ENCODE measurements at regions not wholly inside any gene's neighbourhood (a gene's known extent, or its start where the extent isn't known, plus 50 kb on each side); places are given as distances from the start of the nearest gene placed in this dataset.

- ATAC-seq: no peak
- no peaks in the 10 kb centered on the region for H3K36me3 ChIP-seq
- no peaks in the 10 kb centered on the region for H3K9me3 ChIP-seq
- no peak for DNase-seq
- H3K27ac ChIP-seq: no peak overlapping the region
- intact Hi-C loops (cut with DNase I): no loop called here
- H3K27me3 ChIP-seq: no peaks in the 10 kb centered on the region
- WGBS, 4 donors: 84 to 91% (median 88%) methylated on average over 3 of the region's 3 CpGs
- H3K4me3 ChIP-seq: no peak overlapping the region
- TF ChIP-seq CTCF (IDR thresholded peaks at IDR 0.05) (no peak), POLR2A (IDR thresholded peaks at IDR 0.05) (no peak)
- no peaks in the 10 kb centered on the region for H3K4me1 ChIP-seq
These were observed 644.4 kb downstream of the ADGRL2 start for GRCh38 chr1:82445132-82445531.

GRCh38 chr1:82441402-82441801 is 640.7 kb downstream of the ADGRL2 start:
- intact Hi-C loops (cut with DNase I): no loop called here
- H3K4me3 ChIP-seq: no peak overlapping the region
- WGBS, 4 donors: 81 to 85% (median 84%) methylated on average over 4 of the region's 4 CpGs
- H3K36me3 ChIP-seq: no peaks in the 10 kb centered on the region
- H3K27me3 ChIP-seq: no peaks in the 10 kb centered on the region
- ATAC-seq: no peak
- H3K9me3 ChIP-seq: no peaks in the 10 kb centered on the region
- no peak for TF ChIP-seq CTCF (IDR thresholded peaks at IDR 0.05)
- TF ChIP-seq POLR2A (IDR thresholded peaks at IDR 0.05): no peak
- no peak for DNase-seq
- H3K4me1 ChIP-seq: no peaks in the 10 kb centered on the region
- no peak overlapping the region for H3K27ac ChIP-seq

- DNase-seq: no peak
- H3K36me3 ChIP-seq: no peaks in the 10 kb centered on the region
- TF ChIP-seq POLR2A (IDR thresholded peaks at IDR 0.05): no peak
- no peak for TF ChIP-seq CTCF (IDR thresholded peaks at IDR 0.05)
- H3K4me3 ChIP-seq: no peak overlapping the region
- no peaks in the 10 kb centered on the region for H3K4me1 ChIP-seq
- no peak overlapping the region for H3K27ac ChIP-seq
- ATAC-seq: no peak
- no peaks in the 10 kb centered on the region for H3K27me3 ChIP-seq
- intact Hi-C loops (cut with DNase I): no loop called here
- no peaks in the 10 kb centered on the region for H3K9me3 ChIP-seq
These were observed 622.6 kb downstream of the ADGRL2 start for GRCh38 chr1:82423174-82423815.

GRCh38 chr1:82421782-82422181 is 621.0 kb downstream of the ADGRL2 start:
- DNase-seq (no peak), ATAC-seq (no peak)
- no peak overlapping the region for H3K27ac ChIP-seq
- H3K36me3 ChIP-seq: no peaks in the 10 kb centered on the region
- H3K4me3 ChIP-seq: no peak overlapping the region
- TF ChIP-seq CTCF (IDR thresholded peaks at IDR 0.05): no peak
- no peak for TF ChIP-seq POLR2A (IDR thresholded peaks at IDR 0.05)
- no peaks in the 10 kb centered on the region for H3K27me3 ChIP-seq
- no peaks in the 10 kb centered on the region for H3K4me1 ChIP-seq
- H3K9me3 ChIP-seq: no peaks in the 10 kb centered on the region
- intact Hi-C loops (cut with DNase I): no loop called here
- 65 to 71% (median 65%) methylated on average over 2 of the region's 2 CpGs for WGBS, 4 donors
